ENCODE measurements at regions not wholly inside any gene's neighbourhood (a gene's known extent, or its start where the extent isn't known, plus 50 kb on each side); places are given as distances from the start of the nearest gene placed in this dataset.

DNA sequence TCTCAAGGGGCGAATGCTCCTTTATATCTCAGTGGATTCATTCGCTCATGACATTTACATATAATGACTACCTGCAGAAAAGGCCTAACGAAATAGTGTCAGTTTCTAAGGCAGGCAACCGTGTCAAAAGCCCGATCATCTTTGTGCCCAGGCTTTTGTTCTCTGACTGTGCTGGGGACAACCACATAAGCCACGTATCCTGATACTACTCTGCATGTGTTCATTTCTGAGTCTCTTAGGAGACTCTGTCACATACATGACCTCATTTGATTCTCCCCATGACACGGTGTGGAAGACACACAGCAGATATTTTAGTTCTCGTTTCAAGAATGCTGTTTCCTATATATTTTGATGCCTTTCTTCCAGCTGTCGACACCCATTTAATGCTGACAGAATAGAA lies 598.5 kb downstream of the BNC2 start:
- Histone ChIP-seq H3K4me3 (replicated peaks; ENCODE audit: low read depth, low read length) (no peak overlapping the region), H3K27me3 (replicated peaks; ENCODE audit: control insufficient read depth, insufficient read depth, low read length) (no peaks in the 10 kb centered on the region), H3K36me3 (ENCODE audit: control insufficient read depth, insufficient read depth, low read length) (no peaks in the 10 kb centered on the region)
- TF ChIP-seq, protein P1, sequence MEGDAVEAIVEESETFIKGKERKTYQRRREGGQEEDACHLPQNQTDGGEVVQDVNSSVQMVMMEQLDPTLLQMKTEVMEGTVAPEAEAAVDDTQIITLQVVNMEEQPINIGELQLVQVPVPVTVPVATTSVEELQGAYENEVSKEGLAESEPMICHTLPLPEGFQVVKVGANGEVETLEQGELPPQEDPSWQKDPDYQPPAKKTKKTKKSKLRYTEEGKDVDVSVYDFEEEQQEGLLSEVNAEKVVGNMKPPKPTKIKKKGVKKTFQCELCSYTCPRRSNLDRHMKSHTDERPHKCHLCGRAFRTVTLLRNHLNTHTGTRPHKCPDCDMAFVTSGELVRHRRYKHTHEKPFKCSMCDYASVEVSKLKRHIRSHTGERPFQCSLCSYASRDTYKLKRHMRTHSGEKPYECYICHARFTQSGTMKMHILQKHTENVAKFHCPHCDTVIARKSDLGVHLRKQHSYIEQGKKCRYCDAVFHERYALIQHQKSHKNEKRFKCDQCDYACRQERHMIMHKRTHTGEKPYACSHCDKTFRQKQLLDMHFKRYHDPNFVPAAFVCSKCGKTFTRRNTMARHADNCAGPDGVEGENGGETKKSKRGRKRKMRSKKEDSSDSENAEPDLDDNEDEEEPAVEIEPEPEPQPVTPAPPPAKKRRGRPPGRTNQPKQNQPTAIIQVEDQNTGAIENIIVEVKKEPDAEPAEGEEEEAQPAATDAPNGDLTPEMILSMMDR (IDR thresholded peaks at IDR 0.05; ENCODE audit: insufficient read depth, low read length, poor library complexity, severe bottlenecking), result no peak
- no peak for DNase-seq (ENCODE audit: extremely low read depth, insufficient read length)

DNA sequence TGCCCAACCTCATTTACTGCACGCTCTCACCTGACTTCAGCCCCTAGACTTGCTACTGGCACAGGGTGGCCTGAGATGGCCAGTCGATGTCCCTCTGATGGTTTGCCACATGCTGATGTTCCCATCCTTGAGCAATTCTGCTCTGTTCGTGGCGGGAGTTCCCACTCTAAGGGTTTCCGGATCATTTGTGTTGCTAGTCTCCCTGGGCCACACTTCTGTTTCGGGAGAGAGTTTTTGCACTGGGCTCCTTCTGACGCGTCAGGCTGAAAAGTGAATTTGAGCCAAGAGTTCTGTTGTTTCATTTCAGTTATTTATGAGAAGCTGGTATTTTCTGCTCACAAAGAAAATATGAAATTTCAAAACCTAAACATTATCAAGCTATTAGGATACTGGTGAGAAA lies 597.7 kb downstream of the BNC2 start:
- TF ChIP-seq, protein P1 (IDR thresholded peaks at IDR 0.05; ENCODE audit: insufficient read depth, low read length, poor library complexity, severe bottlenecking), result no peak
- DNase-seq (ENCODE audit: extremely low read depth, insufficient read length), result no peak
- Histone ChIP-seq H3K36me3 (ENCODE audit: control insufficient read depth, insufficient read depth, low read length) (no peaks in the 10 kb centered on the region), H3K27me3 (replicated peaks; ENCODE audit: control insufficient read depth, insufficient read depth, low read length) (no peaks in the 10 kb centered on the region), H3K4me3 (replicated peaks; ENCODE audit: low read depth, low read length) (no peak overlapping the region)

DNA sequence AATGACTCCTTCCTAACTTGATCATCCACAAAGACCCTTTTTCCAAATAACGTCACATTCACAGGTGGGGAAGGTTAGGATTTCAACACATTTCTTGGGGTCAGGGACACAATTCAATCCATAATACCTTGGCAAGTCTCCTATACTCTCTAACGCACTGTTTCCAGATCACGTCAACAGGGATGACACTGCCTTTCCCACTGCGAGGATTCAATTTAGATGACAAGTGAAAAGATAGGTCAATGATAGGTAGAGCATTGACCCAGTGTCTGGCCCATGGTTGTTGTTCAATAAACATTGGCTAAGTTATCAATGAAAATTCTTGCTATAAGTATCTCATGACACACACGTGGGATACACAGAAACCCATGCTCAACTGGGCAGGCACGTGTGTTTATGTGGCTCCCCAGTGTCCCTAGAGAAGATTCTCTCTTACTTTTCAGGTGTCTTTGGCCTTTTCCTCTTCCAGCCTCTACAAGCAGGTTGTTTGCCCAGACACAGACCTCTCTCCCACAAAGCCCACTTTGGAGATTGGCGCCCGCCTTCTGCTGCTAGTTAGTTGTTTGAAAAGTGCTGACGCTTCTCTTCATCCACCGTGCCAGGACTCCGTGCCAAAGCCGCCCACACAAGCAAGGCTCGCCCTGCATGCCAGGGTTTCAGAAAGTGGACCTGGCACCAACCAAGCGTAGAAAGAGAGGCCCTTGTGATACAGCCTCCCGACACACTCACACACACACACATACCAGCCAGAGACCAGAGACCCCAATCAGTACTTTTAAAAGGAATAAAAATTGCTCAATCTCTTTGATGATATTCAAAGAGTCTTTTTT lies 594.5 kb downstream of the BNC2 start:
- H3K36me3 ChIP-seq (ENCODE audit: control insufficient read depth, insufficient read depth, low read length), result no peaks in the 10 kb centered on the region
- H3K27me3 ChIP-seq (replicated peaks; ENCODE audit: control insufficient read depth, insufficient read depth, low read length), result no peaks in the 10 kb centered on the region
- no peak overlapping the region for H3K4me3 ChIP-seq (replicated peaks; ENCODE audit: low read depth, low read length)
- TF ChIP-seq, protein P1 (IDR thresholded peaks at IDR 0.05; ENCODE audit: insufficient read depth, low read length, poor library complexity, severe bottlenecking), result no peak
- no peak for DNase-seq (ENCODE audit: extremely low read depth, insufficient read length)

DNA sequence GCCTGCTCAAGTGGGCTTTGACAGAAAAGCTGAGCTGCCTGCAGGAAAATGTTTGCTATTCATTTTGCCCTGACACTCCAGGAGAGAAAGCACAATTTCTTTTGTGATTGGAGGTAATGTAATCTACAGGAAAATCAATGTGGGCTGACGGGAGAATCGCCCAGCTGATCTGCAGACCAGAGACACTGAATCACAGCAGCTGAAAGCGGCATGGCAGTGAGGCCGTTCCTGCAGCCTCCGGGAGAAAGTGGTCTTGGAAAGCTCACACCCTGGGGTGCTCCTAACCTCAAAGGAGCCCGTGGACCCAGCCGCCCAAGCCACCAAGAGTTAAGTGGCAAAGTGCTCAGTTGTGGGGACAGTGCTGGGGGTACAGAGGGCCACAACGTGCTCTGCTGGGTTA lies 593.6 kb downstream of the BNC2 start:
- Histone ChIP-seq H3K4me3 (replicated peaks; ENCODE audit: low read depth, low read length) (no peak overlapping the region), H3K27me3 (replicated peaks; ENCODE audit: control insufficient read depth, insufficient read depth, low read length) (no peaks in the 10 kb centered on the region), H3K36me3 (ENCODE audit: control insufficient read depth, insufficient read depth, low read length) (no peaks in the 10 kb centered on the region)
- TF ChIP-seq, protein P1 (IDR thresholded peaks at IDR 0.05; ENCODE audit: insufficient read depth, low read length, poor library complexity, severe bottlenecking), result no peak
- no peak for DNase-seq (ENCODE audit: extremely low read depth, insufficient read length)

DNA sequence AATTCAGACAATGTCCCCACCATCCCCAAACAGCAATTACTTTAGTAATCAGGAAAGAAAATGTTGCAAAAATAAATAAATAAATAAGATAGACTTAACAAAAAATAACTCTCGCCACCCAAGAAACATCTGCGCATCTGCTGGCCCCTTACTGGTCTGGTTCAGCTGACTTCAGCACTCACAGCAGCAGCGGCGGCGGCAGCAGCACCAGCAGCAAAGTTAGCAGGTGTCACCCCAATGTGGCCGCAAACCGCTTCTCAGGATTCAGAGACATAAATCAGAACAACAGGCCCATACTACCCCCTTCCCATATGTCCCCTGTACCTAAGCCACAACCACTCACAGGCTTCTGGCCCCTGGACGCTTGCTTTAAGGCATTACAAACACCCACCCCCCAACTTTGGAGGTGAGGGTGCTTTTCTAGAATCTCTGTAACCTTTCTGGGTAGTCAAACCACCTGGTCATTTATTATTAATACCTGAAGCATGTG lies 593.0 kb downstream of the BNC2 start:
- no peaks in the 10 kb centered on the region for H3K36me3 ChIP-seq (ENCODE audit: control insufficient read depth, insufficient read depth, low read length)
- no peak for DNase-seq (ENCODE audit: extremely low read depth, insufficient read length)
- H3K4me3 ChIP-seq (replicated peaks; ENCODE audit: low read depth, low read length), result no peak overlapping the region
- TF ChIP-seq, protein P1 (IDR thresholded peaks at IDR 0.05; ENCODE audit: insufficient read depth, low read length, poor library complexity, severe bottlenecking), result no peak
- no peaks in the 10 kb centered on the region for H3K27me3 ChIP-seq (replicated peaks; ENCODE audit: control insufficient read depth, insufficient read depth, low read length)
